ENCODE measurements at regions not wholly inside any gene's neighbourhood (a gene's known extent, or its start where the extent isn't known, plus 50 kb on each side); places are given as distances from the start of the nearest gene placed in this dataset.
"Not testable (repeated sequence)": the region's sequence is repeated elsewhere in the genome, so short reads cannot be mapped to it uniquely, and the experiment has no call there.

- Histone ChIP-seq H3K27me3 (ENCODE audit: control insufficient read depth, insufficient read depth, low read length) (no peaks in the 10 kb centered on the region), H3K36me3 (ENCODE audit: control insufficient read depth, insufficient read depth, low read length) (no peaks in the 10 kb centered on the region), H3K9ac (ENCODE audit: low read length) (no peak overlapping the region), H3K4me3 (ENCODE audit: low read length) (no peak overlapping the region), H3K27ac (ENCODE audit: low read depth, low read length) (no peak overlapping the region), H3K4me1 (ENCODE audit: control insufficient read depth, insufficient read depth, low read length) (no peaks in the 10 kb centered on the region)
Measured at GRCh38 chr13:30071969-30072817, 221.8 kb upstream of the UBL3 start.

DNA sequence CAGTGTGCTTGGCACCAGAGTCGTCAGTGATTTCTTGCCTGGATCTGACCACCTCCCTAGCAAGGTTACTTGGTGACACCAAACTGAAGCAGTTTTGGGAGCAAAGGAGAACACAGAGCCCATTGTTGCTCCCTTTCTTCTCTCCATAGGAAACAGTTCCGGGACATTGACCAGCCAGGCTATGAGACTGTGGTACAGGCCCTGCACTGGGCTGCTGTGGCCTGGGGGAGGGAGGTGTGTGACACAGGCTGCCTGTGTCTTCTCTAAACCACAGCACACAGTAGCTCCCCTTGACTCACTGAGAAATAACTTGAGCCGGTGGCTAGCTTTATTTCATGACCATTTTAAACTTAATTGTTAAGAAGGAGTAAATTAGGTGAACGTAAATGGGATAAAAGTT, 214.8 kb upstream of the UBL3 start:
- Histone ChIP-seq H3K4me1 (ENCODE audit: control insufficient read depth, insufficient read depth, low read length) (no peaks in the 10 kb centered on the region), H3K4me3 (ENCODE audit: low read length) (no peak overlapping the region), H3K27ac (ENCODE audit: low read depth, low read length) (no peak overlapping the region), H3K36me3 (ENCODE audit: control insufficient read depth, insufficient read depth, low read length) (no peaks in the 10 kb centered on the region), H3K27me3 (ENCODE audit: control insufficient read depth, insufficient read depth, low read length) (no peaks in the 10 kb centered on the region), H3K9ac (ENCODE audit: low read length) (no peak overlapping the region)

GRCh38 chr13:30063892-30064291, 213.5 kb upstream of the UBL3 start:
- Histone ChIP-seq H3K27ac (ENCODE audit: low read depth, low read length) (no peak overlapping the region), H3K4me1 (ENCODE audit: control insufficient read depth, insufficient read depth, low read length) (no peaks in the 10 kb centered on the region), H3K36me3 (ENCODE audit: control insufficient read depth, insufficient read depth, low read length) (no peaks in the 10 kb centered on the region), H3K9ac (ENCODE audit: low read length) (no peak overlapping the region), H3K27me3 (ENCODE audit: control insufficient read depth, insufficient read depth, low read length) (no peaks in the 10 kb centered on the region), H3K4me3 (ENCODE audit: low read length) (no peak overlapping the region)

GRCh38 chr13:30061217-30061616, 210.8 kb upstream of the UBL3 start:
- no peaks in the 10 kb centered on the region for H3K4me1 ChIP-seq (ENCODE audit: control insufficient read depth, insufficient read depth, low read length)
- no peak overlapping the region for H3K4me3 ChIP-seq (ENCODE audit: low read length)

DNA sequence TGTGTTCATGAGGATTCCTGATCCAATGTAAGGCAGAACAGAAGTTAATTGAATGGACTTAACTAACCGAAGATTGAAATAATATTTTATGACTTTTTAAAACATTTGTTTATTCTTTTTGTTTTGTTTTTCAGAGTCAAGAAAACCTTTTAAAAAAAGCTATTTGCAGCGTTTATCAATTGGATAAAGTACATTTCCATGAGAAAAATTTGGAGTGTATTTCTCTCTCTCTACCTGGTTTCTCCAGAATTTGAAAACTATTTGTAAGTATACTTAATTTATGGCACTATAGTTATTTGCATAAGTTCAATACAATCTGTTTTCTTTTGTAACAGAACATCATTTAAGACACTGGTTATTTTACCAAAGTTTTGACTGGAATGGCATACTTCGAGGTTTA, 208.0 kb upstream of the UBL3 start:
- no peaks in the 10 kb centered on the region for H3K27me3 ChIP-seq (ENCODE audit: control insufficient read depth, insufficient read depth, low read length)
- H3K4me3 ChIP-seq (ENCODE audit: low read length) = no peak overlapping the region
- no peak overlapping the region for H3K27ac ChIP-seq (ENCODE audit: low read depth, low read length)
- H3K36me3 ChIP-seq (ENCODE audit: control insufficient read depth, insufficient read depth, low read length) = no peaks in the 10 kb centered on the region
- H3K4me1 ChIP-seq (ENCODE audit: control insufficient read depth, insufficient read depth, low read length) = no peaks in the 10 kb centered on the region
- no peak overlapping the region for H3K9ac ChIP-seq (ENCODE audit: low read length)

More at GRCh38 chr13:30061217-30061616, 210.8 kb upstream of the UBL3 start:
- Histone ChIP-seq H3K36me3 (ENCODE audit: control insufficient read depth, insufficient read depth, low read length) (no peaks in the 10 kb centered on the region), H3K9ac (ENCODE audit: low read length) (no peak overlapping the region), H3K27me3 (ENCODE audit: control insufficient read depth, insufficient read depth, low read length) (no peaks in the 10 kb centered on the region), H3K27ac (ENCODE audit: low read depth, low read length) (no peak overlapping the region)

GRCh38 chr13:30054546-30054945, 204.1 kb upstream of the UBL3 start:
- not testable (repeated sequence) for H3K9ac ChIP-seq (ENCODE audit: low read length); H3K36me3 ChIP-seq (ENCODE audit: control insufficient read depth, insufficient read depth, low read length); H3K27ac ChIP-seq (ENCODE audit: low read depth, low read length); H3K4me3 ChIP-seq (ENCODE audit: low read length); H3K4me1 ChIP-seq (ENCODE audit: control insufficient read depth, insufficient read depth, low read length); H3K27me3 ChIP-seq (ENCODE audit: control insufficient read depth, insufficient read depth, low read length)

- no peaks in the 10 kb centered on the region for H3K27me3 ChIP-seq (ENCODE audit: control insufficient read depth, insufficient read depth, low read length)
- no peak overlapping the region for H3K27ac ChIP-seq (ENCODE audit: low read depth, low read length)
- no peak overlapping the region for H3K9ac ChIP-seq (ENCODE audit: low read length)
- H3K4me1 ChIP-seq (ENCODE audit: control insufficient read depth, insufficient read depth, low read length) = no peaks in the 10 kb centered on the region
- no peak overlapping the region for H3K4me3 ChIP-seq (ENCODE audit: low read length)
- H3K36me3 ChIP-seq (ENCODE audit: control insufficient read depth, insufficient read depth, low read length) = no peaks in the 10 kb centered on the region
Measured at GRCh38 chr13:30053939-30054338, 203.5 kb upstream of the UBL3 start.

- no peak overlapping the region for H3K27ac ChIP-seq (ENCODE audit: low read depth, low read length)
- H3K9ac ChIP-seq (ENCODE audit: low read length) = no peak overlapping the region
Measured at GRCh38 chr13:30052120-30052519, 201.7 kb upstream of the UBL3 start.

DNA sequence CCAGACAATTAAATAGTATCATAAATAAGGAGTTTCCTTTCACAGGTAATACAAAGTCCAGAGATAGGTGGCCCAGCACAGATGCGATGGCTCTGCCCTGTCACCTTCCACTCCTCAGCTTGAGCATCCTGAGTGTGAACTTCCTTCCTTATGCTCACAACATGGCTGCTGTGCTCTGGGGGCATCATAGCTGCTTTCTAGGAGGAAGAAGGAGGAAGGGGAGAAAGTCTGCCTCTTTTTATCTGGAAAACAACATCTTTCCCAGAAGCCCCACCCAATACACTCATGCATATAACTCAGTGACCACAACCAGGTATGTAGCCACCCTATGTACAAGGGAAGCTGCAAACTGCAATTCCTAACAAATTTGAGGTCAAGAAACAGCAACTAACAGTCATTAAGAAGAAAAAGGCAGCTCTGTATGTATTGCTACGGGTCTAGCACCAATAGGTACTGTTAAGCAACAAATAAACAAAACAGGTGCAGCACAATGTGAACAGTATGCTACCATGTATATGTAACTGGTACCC, 201.2 kb upstream of the UBL3 start:
- H3K36me3 ChIP-seq (ENCODE audit: control insufficient read depth, insufficient read depth, low read length) = no peaks in the 10 kb centered on the region
- H3K27me3 ChIP-seq (ENCODE audit: control insufficient read depth, insufficient read depth, low read length) = no peaks in the 10 kb centered on the region
- no peak overlapping the region for H3K9ac ChIP-seq (ENCODE audit: low read length)
- H3K4me1 ChIP-seq (ENCODE audit: control insufficient read depth, insufficient read depth, low read length) = no peaks in the 10 kb centered on the region
- no peak overlapping the region for H3K27ac ChIP-seq (ENCODE audit: low read depth, low read length)
- no peak overlapping the region for H3K4me3 ChIP-seq (ENCODE audit: low read length)

More at GRCh38 chr13:30052120-30052519, 201.7 kb upstream of the UBL3 start:
- H3K4me3 ChIP-seq (ENCODE audit: low read length) = no peak overlapping the region
- no peaks in the 10 kb centered on the region for H3K4me1 ChIP-seq (ENCODE audit: control insufficient read depth, insufficient read depth, low read length)
- no peaks in the 10 kb centered on the region for H3K36me3 ChIP-seq (ENCODE audit: control insufficient read depth, insufficient read depth, low read length)
- no peaks in the 10 kb centered on the region for H3K27me3 ChIP-seq (ENCODE audit: control insufficient read depth, insufficient read depth, low read length)

DNA sequence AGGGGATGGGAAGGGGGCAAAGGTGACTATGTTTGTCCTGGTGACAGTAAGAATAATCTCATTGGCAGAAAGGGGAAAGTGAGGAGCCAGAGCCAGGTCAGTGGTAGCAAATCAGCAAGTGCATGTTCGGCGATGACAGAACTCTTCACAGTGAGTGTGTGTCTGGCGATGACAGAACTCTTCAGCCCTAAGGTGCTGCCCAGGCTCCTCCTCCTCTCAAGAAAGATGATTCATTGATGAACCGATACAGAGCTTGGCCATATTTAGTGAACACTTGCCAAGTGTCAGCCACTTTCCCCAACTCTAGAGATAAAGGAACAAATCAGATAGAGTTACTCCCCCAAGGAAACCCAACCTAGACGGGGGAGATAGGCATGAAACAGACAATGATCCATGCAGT, 199.3 kb upstream of the UBL3 start:
- no peak overlapping the region for H3K4me3 ChIP-seq (ENCODE audit: low read length)
- no peak overlapping the region for H3K9ac ChIP-seq (ENCODE audit: low read length)
- H3K27me3 ChIP-seq (ENCODE audit: control insufficient read depth, insufficient read depth, low read length) = no peaks in the 10 kb centered on the region
- H3K27ac ChIP-seq (ENCODE audit: low read depth, low read length) = no peak overlapping the region
- H3K36me3 ChIP-seq (ENCODE audit: control insufficient read depth, insufficient read depth, low read length) = no peaks in the 10 kb centered on the region
- H3K4me1 ChIP-seq (ENCODE audit: control insufficient read depth, insufficient read depth, low read length) = no peaks in the 10 kb centered on the region

- no peaks in the 10 kb centered on the region for H3K36me3 ChIP-seq (ENCODE audit: control insufficient read depth, insufficient read depth, low read length)
Measured at GRCh38 chr13:30047154-30047874, 196.9 kb upstream of the UBL3 start.

DNA sequence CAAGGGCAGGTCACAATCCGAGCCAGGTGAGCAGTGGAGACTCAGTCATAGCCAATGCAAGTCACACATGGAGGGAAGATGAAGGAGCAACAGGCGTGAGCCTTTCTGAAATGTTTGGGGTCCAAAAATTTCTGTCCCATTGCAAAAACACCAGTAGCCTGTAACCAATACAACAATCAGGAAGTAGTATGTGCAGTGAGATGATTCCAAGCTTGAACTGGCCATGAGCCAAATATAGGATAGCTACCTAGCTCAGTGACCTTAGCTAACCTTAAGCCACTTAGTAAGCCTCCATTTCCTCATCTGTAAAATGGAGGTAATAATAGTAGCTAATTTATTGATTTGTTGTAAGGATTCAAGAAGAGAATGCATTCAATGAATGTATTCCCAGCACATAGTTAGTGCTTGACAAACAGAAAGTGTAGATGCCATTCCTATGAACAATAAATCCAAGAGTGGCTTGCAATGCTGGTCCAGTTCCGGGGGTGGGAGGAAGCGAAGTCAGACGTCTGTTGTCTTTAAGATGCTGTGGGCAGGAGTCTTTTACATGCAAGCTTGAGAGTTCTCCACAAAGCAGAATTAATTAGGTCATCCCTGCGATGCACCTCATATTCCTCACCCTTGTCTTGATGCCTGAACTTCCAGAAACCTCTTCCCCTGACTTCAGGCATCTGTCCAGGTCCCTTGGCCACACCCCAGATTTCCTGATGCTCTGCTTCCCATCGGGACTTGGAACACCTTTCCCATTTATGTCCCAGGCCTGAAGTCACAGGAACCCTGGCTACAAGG, 195.7 kb upstream of the UBL3 start:
- Histone ChIP-seq H3K4me1 (ENCODE audit: control insufficient read depth, insufficient read depth, low read length) (no peaks in the 10 kb centered on the region), H3K4me3 (ENCODE audit: low read length) (no peak overlapping the region), H3K27me3 (ENCODE audit: control insufficient read depth, insufficient read depth, low read length) (no peaks in the 10 kb centered on the region), H3K36me3 (ENCODE audit: control insufficient read depth, insufficient read depth, low read length) (no peaks in the 10 kb centered on the region), H3K27ac (ENCODE audit: low read depth, low read length) (no peak overlapping the region), H3K9ac (ENCODE audit: low read length) (no peak overlapping the region)

More at GRCh38 chr13:30047154-30047874, 196.9 kb upstream of the UBL3 start:
- H3K9ac ChIP-seq (ENCODE audit: low read length) = no peak overlapping the region
- no peak overlapping the region for H3K4me3 ChIP-seq (ENCODE audit: low read length)
- H3K27ac ChIP-seq (ENCODE audit: low read depth, low read length) = no peak overlapping the region
- H3K27me3 ChIP-seq (ENCODE audit: control insufficient read depth, insufficient read depth, low read length) = no peaks in the 10 kb centered on the region
- no peaks in the 10 kb centered on the region for H3K4me1 ChIP-seq (ENCODE audit: control insufficient read depth, insufficient read depth, low read length)

Data from rectal smooth muscle tissue (tissue), 1 donor.